IMR-90 (cell line): ENCODE measurements at regions not wholly inside any gene's neighbourhood (a gene's known extent, or its start where the extent isn't known, plus 50 kb on each side); places are given as distances from the start of the nearest gene placed in this dataset.
A peak's percentile ranks its signal among the peaks of the same experiment; 100 is the strongest.

Experiments used
- ATAC-seq: fragments of 200-7000 bp; cut with Tn5 transposase; 2 replicates; pipeline ENCODE4 v1.9.1; 2020; ENCODE audit warnings: low read depth, mild to moderate bottlenecking, moderate library complexity
- BruUV-seq: library from RNA; stranded (reverse); fragments of 400-500 nt; replicated peaks from 2 replicates; lab custom pipeline; 2021; lab: Mats Ljungman, UMichigan
- CTCF ChIA-PET: fragments of 300-600 bp; formaldehyde crosslinking; extraction: SDS; loops from one replicate; lab custom pipeline; 2021; ENCODE audit warnings: antibody characterized with exemption; lab: Yijun Ruan, JAX
- POLR2A ChIA-PET: fragments of 300-600 bp; sonication (Branson Sonifier 250); formaldehyde crosslinking; loops from one replicate; lab custom pipeline; 2022; ENCODE audit warnings: antibody characterized with exemption; ENCODE audit not compliant: unreplicated experiment; lab: Charles Lee
- DNase-seq: peaks from one replicate; pipeline ENCODE4 v3.0.0; 2013
- H2AFZ ChIP-seq: replicated peaks from 2 replicates; pipeline ENCODE3; 2013; ENCODE audit warnings: low read length, mild to moderate bottlenecking; ENCODE audit not compliant: poor library complexity
- H2AK5ac ChIP-seq: 2 replicates; pipeline ENCODE4 v1.6.1; 2013; ENCODE audit warnings: low read depth, low read length, inconsistent platforms
- H2AK9ac ChIP-seq: replicated peaks from 2 replicates; pipeline ENCODE3; 2013; ENCODE audit warnings: mild to moderate bottlenecking, low read depth, low read length, moderate library complexity; ENCODE audit not compliant: poor library complexity
- H2BK120ac ChIP-seq: 2 replicates; pipeline ENCODE4 v1.6.1; 2013; ENCODE audit warnings: low read depth, low read length, inconsistent platforms
- H2BK15ac ChIP-seq: 3 replicates; pipeline ENCODE4 v1.6.1; 2013; ENCODE audit warnings: low read depth, low read length, inconsistent platforms
- H2BK20ac ChIP-seq: 2 replicates; pipeline ENCODE4 v1.6.1; 2013; ENCODE audit warnings: low read depth, mild to moderate bottlenecking, inconsistent platforms, low read length, moderate library complexity
- H2BK5ac ChIP-seq: 2 replicates; pipeline ENCODE4 v1.6.1; 2013; ENCODE audit warnings: mild to moderate bottlenecking, low read depth, low read length, inconsistent platforms; ENCODE audit not compliant: poor library complexity, severe bottlenecking
- H3K14ac ChIP-seq: replicated peaks from 2 replicates; pipeline ENCODE4 v1.6.1; 2013; ENCODE audit warnings: low read depth, low read length, inconsistent platforms
- H3K18ac ChIP-seq: 2 replicates; pipeline ENCODE4 v1.6.1; 2013; ENCODE audit warnings: low read depth, low read length, control low read depth
- H3K23ac ChIP-seq: 2 replicates; pipeline ENCODE4 v1.6.1; 2013; ENCODE audit warnings: low read depth, low read length, inconsistent platforms
- H3K27ac ChIP-seq: 2 replicates; pipeline ENCODE4 v1.5.1; 2013; ENCODE audit warnings: mild to moderate bottlenecking, control low read depth, low read length; ENCODE audit not compliant: insufficient read depth
- H3K27me3 ChIP-seq: 2 replicates; pipeline ENCODE4 v1.6.1; 2013; ENCODE audit warnings: low read length; ENCODE audit not compliant: control insufficient read depth, insufficient read depth
- H3K36me3 ChIP-seq: 2 replicates; pipeline ENCODE4 v1.6.1; 2013; ENCODE audit warnings: low read length, mixed read lengths; ENCODE audit not compliant: control insufficient read depth, insufficient read depth
- H3K4ac ChIP-seq: 2 replicates; pipeline ENCODE4 v1.6.1; 2013; ENCODE audit warnings: low read depth, low read length, inconsistent platforms
- H3K4me1 ChIP-seq: 2 replicates; pipeline ENCODE4 v1.6.1; 2013; ENCODE audit warnings: low read length, mixed read lengths; ENCODE audit not compliant: control insufficient read depth, insufficient read depth
- H3K4me2 ChIP-seq: 2 replicates; pipeline ENCODE4 v1.6.1; 2013; ENCODE audit warnings: low read depth, mild to moderate bottlenecking, control low read depth, low read length, moderate library complexity
- H3K4me3 ChIP-seq: 2 replicates; pipeline ENCODE4 v1.5.1; 2013; ENCODE audit warnings: low read depth, mild to moderate bottlenecking, control low read depth, low read length, moderate library complexity; ENCODE audit not compliant: insufficient read depth
- H3K56ac ChIP-seq: 2 replicates; pipeline ENCODE4 v1.6.1; 2013; ENCODE audit warnings: low read length, inconsistent platforms; ENCODE audit not compliant: insufficient read depth; ENCODE audit errors: extremely low read depth
- H3K79me1 ChIP-seq, 2 experiments: 2 replicates each; pipeline ENCODE4 v1.6.1; 2013; ENCODE audit warnings: low read length in 2 of 2, inconsistent platforms in 1 of 2, low read depth in 1 of 2
- H3K9ac ChIP-seq: 2 replicates; pipeline ENCODE4 v1.6.1; 2013; ENCODE audit warnings: low read depth, low read length, control low read depth
- H3K9me1 ChIP-seq: 2 replicates; pipeline ENCODE4 v1.6.1; 2013; ENCODE audit warnings: low read length, inconsistent platforms; ENCODE audit not compliant: insufficient read depth
- H3K9me3 ChIP-seq: 2 replicates; pipeline ENCODE4 v1.6.1; 2013; ENCODE audit warnings: low read length; ENCODE audit not compliant: control insufficient read depth, insufficient read depth
- H4K20me1 ChIP-seq: 2 replicates; pipeline ENCODE4 v1.6.1; 2013; ENCODE audit warnings: low read length, inconsistent platforms; ENCODE audit not compliant: insufficient read depth
- H4K5ac ChIP-seq: 2 replicates; pipeline ENCODE4 v1.6.1; 2013; ENCODE audit warnings: mild to moderate bottlenecking, low read depth, low read length, control low read depth
- H4K8ac ChIP-seq, 2 experiments: 2 replicates each; pipeline ENCODE4 v1.6.1; 2013; ENCODE audit warnings: low read depth in 2 of 2, low read length in 2 of 2, control low read depth in 1 of 2, inconsistent platforms in 1 of 2
- H4K91ac ChIP-seq: 2 replicates; pipeline ENCODE4 v1.6.1; 2013; ENCODE audit warnings: low read depth, low read length, inconsistent platforms; ENCODE audit not compliant: insufficient read depth
- CHD1 ChIP-seq: IDR thresholded peaks from 2 replicates; pipeline ENCODE4 v1.6.1; 2012; ENCODE audit warnings: low read depth, low read length, improper control_type of control experiment
- MAZ ChIP-seq: IDR thresholded peaks from 2 replicates; pipeline ENCODE4 v1.6.1; 2012; ENCODE audit warnings: low read depth, mild to moderate bottlenecking, low read length, improper control_type of control experiment, moderate library complexity, borderline replicate concordance
- NFE2L2 ChIP-seq: fragments of 150-350 bp; IDR thresholded peaks from 2 replicates; pipeline ENCODE4 v1.6.1; 2016; ENCODE audit warnings: low read depth, mild to moderate bottlenecking, low read length
- RAD21 ChIP-seq: IDR thresholded peaks from 2 replicates; pipeline ENCODE4 v1.6.1; 2012; ENCODE audit warnings: low read length, improper control_type of control experiment
- RFX5 ChIP-seq: IDR thresholded peaks from 2 replicates; pipeline ENCODE4 v1.8.0; 2012; ENCODE audit warnings: low read depth, mild to moderate bottlenecking, low read length, moderate library complexity
- SMC3 ChIP-seq: fragments of 150-350 bp; IDR thresholded peaks from 2 replicates; pipeline ENCODE4 v1.6.1; 2016; ENCODE audit warnings: low read depth, mild to moderate bottlenecking, antibody characterized with exemption, low read length, moderate library complexity
- WGBS, 2 experiments: methylation state at CpG; one replicate each; pipeline versions ENCODE4 v1.1.5 to v1.1.7; 2013; ENCODE audit warnings: missing lambda C conversion rate in 2 of 2; ENCODE audit not compliant: insufficient read length in 1 of 2; ENCODE audit errors: extremely low coverage in 2 of 2; 5-methylcytosine and 5-hydroxymethylcytosine counted together
- dilution Hi-C: fragments of 300-500 bp; cut with HindIII; formaldehyde crosslinking; loops from one replicate; pipeline ENCODE4 v1.14.3; 2018; ENCODE audit warnings: low sequenced_read_pairs; ENCODE audit not compliant: unreplicated experiment
- in situ Hi-C: fragments of 300-500 bp; cut with MboI; formaldehyde crosslinking; loops from 3 replicates; pipeline ENCODE4 v1.14.3; 2019; ENCODE audit warnings: low sequenced_read_pairs, inconsistent platforms, mixed read lengths
- intact Hi-C: fragments of 100-400 bp; cut with micrococcal nuclease; formaldehyde crosslinking; loops from 2 replicates; pipeline ENCODE4 v1.10.0; 2022
- TF ChIP-seq, protein P1 (sequence below): conservative IDR thresholded peaks from 2 replicates; pipeline ENCODE4 v1.5.1; 2012; ENCODE audit warnings: mild to moderate bottlenecking, low read depth, low read length, improper control_type of control experiment

DNA sequence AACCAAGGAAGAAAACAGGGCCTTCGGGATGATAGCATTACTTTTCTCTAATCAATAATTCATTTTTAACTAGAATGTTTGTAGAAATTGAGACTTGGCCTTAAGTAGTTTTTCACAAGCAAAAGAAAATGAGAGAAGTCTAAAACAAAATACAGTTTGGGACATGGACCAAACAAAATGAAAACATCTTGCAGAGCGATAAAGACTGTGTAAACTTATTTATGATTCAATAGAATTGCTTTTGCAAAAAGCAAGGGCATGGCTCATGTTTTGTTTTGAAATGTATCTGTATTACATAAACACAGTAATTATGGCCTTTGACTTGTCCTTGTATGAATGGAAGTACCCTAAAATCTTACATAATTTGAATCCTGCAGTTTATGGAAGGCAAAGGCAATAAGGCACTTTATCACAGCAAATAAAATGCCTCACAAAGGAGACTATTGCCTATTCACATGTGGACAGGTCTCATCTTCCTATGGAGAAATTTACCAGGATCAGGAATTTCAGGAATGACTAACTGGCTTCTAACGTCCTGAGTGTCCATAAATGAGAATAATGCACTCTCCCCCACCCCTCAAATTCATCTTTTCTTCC, 295.2 kb downstream of the PTEN start:
- Histone ChIP-seq H2BK120ac (peak overlapping the region; percentile 98), H4K91ac (peak overlapping the region; percentile 80), H4K5ac (peak overlapping the region; percentile 90), H3K23ac (peak overlapping the region; percentile 94), H3K4ac (peak overlapping the region; percentile 97), H3K14ac (peak overlapping the region; percentile 92), H3K36me3 (no peaks in the 10 kb centered on the region), H3K4me3 (no peak overlapping the region), H3K9me1 (peaks cover 17% of the 10 kb centered on the region), H3K9me3 (no peaks in the 10 kb centered on the region), H3K79me1 (peaks cover 0 to 4% of the 10 kb centered on the region in 2 experiments; a peak in 1 of 4 replicates), H4K8ac (peak overlapping the region; percentile 74 to 79), H3K18ac (peak overlapping the region; percentile 91), H2AK9ac (peak overlapping the region; percentile 22), H3K9ac (0 out of 2 replicates have a peak overlapping the region, but pooled peaks have one; percentile 3), H3K56ac (peak overlapping the region; percentile 71), H3K4me2 (peak overlapping the region; percentile 62), H2BK15ac (peak overlapping the region; percentile 25; the same call in 2 of the 3 replicates), H2BK20ac (peak overlapping the region; percentile 93), H3K27me3 (no peaks in the 10 kb centered on the region), H2BK5ac (peak overlapping the region; percentile 95), H2AK5ac (peak overlapping the region; percentile 91), H2AFZ (peak overlapping the region; percentile 56), H3K4me1 (peaks cover 21% of the 10 kb centered on the region), H4K20me1 (no peaks in the 10 kb centered on the region), H3K27ac (peak overlapping the region; percentile 97)
- no peak for TF ChIP-seq NFE2L2
- TF ChIP-seq CHD1: no peak
- TF ChIP-seq, protein P1, sequence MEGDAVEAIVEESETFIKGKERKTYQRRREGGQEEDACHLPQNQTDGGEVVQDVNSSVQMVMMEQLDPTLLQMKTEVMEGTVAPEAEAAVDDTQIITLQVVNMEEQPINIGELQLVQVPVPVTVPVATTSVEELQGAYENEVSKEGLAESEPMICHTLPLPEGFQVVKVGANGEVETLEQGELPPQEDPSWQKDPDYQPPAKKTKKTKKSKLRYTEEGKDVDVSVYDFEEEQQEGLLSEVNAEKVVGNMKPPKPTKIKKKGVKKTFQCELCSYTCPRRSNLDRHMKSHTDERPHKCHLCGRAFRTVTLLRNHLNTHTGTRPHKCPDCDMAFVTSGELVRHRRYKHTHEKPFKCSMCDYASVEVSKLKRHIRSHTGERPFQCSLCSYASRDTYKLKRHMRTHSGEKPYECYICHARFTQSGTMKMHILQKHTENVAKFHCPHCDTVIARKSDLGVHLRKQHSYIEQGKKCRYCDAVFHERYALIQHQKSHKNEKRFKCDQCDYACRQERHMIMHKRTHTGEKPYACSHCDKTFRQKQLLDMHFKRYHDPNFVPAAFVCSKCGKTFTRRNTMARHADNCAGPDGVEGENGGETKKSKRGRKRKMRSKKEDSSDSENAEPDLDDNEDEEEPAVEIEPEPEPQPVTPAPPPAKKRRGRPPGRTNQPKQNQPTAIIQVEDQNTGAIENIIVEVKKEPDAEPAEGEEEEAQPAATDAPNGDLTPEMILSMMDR: no peak
- no peak for TF ChIP-seq MAZ
- no peak for TF ChIP-seq SMC3
- no peak for TF ChIP-seq RAD21
- TF ChIP-seq RFX5: no peak
- POLR2A ChIA-PET: no interaction called here
- CTCF ChIA-PET: no interaction called here
- peak; percentile 33 for DNase-seq
- in situ Hi-C loops (no loop called here), intact Hi-C loops (loop anchor here (1.0 to 10.0 kb wide), 3 partner anchors 186 to 396 kb away; no protein-coding TSS in a partner anchor), dilution Hi-C loops (no loop called here)
- WGBS, 2 experiments: no CpG with 5 or more reads among the region's 3 CpGs
- no TSS peak for BruUV-seq
- ATAC-seq: peak; percentile 13
